LoVo (cell line): ENCODE measurements at regions not wholly inside any gene's neighbourhood (a gene's known extent, or its start where the extent isn't known, plus 50 kb on each side); places are given as distances from the start of the nearest gene placed in this dataset.

Source experiments
- DNase-seq: peaks from one replicate; pipeline ENCODE4 v3.0.0-alpha.2; 2016; ENCODE audit warnings: low spot score

DNA sequence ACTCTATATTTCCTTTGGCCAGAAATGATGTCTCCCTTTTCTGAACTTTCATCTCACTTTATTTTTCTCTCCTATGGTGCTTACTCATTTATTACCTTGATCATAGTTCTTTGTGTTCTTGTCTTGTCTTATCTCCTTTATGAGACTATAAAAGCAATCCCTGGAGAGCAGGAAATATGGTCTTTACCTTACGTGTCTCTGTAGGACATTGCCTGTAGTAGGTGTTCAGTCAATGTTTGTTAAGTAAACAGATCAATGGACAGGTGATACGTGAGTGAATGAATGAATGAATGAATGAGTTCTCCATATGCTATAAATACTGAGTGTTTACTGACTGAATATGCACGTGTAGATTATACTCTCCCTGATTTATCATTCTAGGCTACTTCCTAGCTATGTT is 193.7 kb upstream of the HMGA2 start:
- DNase-seq = peak; percentile 89

DNA sequence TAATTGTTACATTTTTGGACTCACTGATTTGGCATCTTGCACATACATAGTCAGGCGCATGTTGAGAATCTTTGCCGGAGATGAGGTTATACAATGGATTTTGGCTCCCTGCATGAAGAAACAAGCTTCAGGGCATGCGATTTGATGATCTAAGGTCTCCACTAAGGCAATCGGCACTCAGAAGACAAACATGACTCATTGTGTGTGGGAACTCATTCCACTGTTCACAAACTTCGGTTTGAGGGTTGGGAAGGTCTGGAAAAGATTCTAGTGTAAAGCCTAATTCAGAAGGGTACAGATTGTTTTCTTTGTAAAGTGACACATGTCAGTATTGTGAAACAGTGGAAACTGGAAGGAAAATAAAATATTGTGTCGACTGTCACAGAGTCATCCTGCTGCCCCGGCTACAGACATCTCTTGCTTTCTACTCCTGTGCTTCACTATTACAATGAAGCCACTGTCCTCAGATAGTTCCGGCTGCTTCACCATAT is 192.6 kb upstream of the HMGA2 start:
- peak; percentile 92 for DNase-seq

GRCh38 chr12:65632131-65632855 is 192.0 kb upstream of the HMGA2 start:
- no peak for DNase-seq

GRCh38 chr12:65634061-65634460 is 190.2 kb upstream of the HMGA2 start:
- no peak for DNase-seq

GRCh38 chr12:65634626-65635331 is 189.5 kb upstream of the HMGA2 start:
- DNase-seq = no peak

DNA sequence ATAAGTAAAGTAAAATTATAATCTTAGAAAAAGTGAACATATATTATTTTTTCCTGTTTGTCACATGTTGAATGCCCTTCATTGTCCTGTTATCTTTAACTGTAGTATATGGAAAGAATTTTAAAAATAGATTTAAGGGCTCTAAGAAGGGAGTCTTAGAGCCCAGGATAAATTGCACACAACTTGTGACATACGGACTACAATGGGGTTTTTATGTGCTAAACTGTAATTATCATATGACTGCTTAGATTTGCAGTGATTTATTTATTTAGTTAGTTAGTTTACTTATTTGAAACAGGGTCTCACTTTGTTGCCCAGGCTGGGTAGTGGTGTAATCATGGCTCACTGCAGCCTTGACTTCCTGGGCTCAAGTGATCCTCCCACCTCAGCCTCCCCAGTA is 187.8 kb upstream of the HMGA2 start:
- no peak for DNase-seq

GRCh38 chr12:65637150-65637549 is 187.1 kb upstream of the HMGA2 start:
- no peak for DNase-seq

- DNase-seq = no peak
Measured at GRCh38 chr12:65637774-65638173, 186.5 kb upstream of the HMGA2 start.

- no peak for DNase-seq
Measured at GRCh38 chr12:65638324-65638723, 186.0 kb upstream of the HMGA2 start.

DNA sequence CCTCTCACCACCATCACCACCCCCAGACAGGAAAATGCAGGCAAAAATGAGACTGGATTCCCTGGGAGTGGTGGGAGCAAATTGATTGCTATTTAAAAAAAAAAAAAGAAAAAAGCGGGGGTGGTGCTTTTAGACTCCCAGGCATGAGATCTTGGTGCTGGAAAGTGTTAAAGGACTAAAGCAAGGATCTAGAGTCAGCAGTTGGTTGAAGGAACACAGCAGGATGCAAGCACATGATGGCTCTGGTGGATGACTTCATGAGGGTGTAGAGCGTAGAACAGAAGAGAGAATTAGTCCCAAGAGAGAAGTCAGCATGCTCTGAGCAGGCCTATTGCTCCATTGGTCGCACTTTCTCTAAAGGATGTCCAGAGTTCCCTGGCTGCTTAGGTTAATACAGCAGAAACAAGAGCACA is 183.8 kb upstream of the HMGA2 start:
- DNase-seq = no peak

- no peak for DNase-seq
Measured at GRCh38 chr12:65642061-65642661, 182.1 kb upstream of the HMGA2 start.

DNA sequence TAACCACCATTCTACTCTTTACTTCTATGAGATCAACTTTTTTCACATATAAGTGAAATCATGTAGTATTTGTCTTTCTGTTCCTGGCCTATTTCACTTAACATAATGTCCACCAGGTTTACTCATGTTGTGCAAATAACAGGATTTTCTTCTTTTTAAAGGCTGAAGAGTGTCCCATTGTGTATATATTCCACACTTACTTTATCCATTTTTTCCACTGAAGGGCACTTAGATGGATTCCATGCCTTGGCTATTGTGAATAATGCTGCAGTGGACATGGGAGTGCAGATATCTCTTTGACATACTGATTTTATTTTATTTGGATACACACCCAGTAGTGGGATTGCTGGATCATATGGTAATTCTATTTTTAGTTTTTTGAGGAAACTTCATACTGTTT is 181.1 kb upstream of the HMGA2 start:
- no peak for DNase-seq

DNA sequence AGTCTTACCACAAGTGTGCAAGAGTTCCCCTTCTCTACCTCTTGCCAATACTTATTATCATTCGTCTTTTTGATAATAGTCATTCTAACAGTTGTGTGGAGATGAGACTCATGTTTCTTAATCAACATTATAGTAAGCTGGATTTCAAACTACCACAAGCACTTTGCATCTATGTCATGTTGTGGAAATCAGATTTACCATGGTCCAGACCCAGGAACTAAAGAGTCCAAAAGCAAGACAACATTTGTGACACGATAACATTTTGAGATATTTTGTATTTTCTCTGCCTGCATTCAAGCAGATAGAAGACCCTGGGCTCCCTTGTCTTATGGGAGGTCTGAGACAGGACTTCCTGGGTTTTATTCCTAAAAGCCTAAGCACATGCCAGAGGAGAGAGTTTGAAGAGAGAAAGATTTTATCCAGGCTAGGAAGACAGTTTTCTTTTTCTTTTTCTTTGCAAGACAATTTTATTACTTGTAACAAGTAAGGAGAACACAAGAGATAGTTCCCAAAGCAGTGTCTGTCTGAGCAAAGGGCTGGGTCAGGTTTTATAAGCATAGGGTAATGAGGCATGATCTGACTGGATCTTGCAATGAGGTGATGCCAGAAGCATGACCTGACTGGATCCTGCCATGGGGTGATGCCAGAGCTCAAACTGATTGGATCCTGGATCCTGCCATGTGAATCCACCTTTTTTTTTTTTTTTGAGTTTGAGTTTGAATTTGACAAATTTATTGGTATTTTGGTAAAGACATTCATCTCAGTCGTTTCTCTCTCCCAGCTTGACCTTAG is 180.5 kb upstream of the HMGA2 start:
- no peak for DNase-seq

GRCh38 chr12:65646127-65646643 is 178.1 kb upstream of the HMGA2 start:
- DNase-seq = no peak

DNA sequence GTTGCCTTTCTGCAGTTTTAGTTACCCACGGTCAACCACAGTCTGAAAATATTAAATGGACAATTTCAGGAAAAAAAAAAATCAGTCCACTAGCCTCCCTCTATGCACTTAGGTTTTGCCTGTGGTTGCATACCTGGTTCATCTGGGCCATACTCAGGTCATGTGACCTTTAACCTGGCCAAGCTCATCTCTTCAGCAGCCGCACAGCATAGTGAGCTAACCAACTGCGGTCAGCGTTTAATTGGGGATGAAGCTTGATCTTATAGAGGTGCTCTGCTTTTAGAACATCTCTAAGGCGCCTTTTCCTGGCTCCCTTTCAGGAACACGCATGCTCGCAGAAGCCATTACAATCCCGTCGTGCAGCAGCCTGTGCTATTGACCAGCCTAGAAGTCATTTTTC is 177.2 kb upstream of the HMGA2 start:
- DNase-seq = no peak

GRCh38 chr12:65648461-65648860 is 175.8 kb upstream of the HMGA2 start:
- DNase-seq = no peak

GRCh38 chr12:65649126-65649525 is 175.2 kb upstream of the HMGA2 start:
- peak; percentile 93 for DNase-seq

DNA sequence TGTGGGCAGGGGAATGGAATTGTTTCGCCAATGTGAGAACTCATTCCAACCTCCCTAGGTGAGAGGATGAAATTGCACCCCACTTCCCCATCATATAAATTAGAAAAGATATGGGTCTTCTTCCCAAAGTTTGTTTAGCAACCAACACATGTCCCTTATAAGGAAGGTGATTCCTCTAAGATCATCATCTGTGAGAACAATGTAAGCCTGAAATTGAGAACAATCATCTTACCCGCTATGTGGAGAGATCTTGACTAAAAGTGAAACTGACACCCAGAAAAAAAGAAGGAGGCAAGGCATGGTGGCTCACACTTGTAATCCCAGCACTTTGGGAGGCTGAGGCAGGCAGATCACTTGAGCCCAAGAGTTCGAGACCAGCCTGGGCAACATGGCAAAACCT is 173.2 kb upstream of the HMGA2 start:
- no peak for DNase-seq

DNA sequence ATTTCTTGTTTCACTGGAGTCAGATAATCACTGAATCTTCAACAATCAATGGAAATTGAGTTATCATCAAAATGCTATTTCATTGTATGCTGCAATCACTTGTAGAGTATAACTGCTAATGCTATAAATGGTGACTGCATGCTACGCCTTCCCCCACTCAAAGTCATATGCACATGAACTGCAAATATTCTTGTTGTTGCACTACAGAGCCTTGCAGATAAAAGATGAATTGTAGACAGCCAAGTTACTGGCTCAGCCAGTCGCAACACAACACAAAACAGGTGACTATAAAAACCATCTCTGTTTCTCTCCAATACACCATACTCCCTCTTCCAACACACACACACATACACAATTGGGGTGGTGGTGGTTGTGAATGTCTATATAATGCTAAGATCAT is 171.0 kb upstream of the HMGA2 start:
- DNase-seq = no peak

DNA sequence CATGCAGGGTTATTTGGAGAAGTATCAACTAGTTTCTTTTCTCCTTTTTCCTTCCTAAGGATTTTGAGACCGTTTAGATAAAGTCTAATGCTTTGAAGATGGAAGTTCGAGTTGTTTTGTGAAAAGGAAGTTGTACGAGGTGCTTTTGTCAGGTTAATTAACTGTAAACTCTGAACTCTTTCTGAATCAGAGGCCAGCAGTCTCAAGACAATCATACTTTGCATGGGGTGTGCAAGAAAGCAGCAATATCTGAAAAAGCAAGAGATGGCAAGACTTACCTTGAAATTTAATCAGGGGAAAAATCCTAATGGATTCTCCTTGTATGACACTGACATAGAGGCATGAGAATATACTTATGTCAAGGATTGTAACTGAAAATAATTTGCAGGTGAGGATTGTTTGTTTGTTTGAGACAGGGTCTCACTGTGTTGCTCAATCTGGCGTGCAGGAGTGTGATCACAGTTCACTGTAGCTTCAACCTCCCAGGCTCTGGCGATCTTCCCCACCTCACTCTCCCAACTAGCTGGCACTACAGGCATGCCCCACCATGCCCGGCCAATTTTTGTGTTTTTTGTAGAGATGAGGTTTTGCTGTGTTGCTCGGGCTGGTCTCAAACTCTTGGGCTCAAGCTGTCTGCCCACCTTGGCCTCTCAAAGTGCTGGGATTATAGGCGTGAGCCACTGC is 170.2 kb upstream of the HMGA2 start:
- DNase-seq = no peak

- no peak for DNase-seq
Measured at GRCh38 chr12:65655074-65655493, 169.2 kb upstream of the HMGA2 start.
